HG02798 (cell line): ENCODE measurements at regions not wholly inside any gene's neighbourhood (a gene's known extent, or its start where the extent isn't known, plus 50 kb on each side); places are given as distances from the start of the nearest gene placed in this dataset.
"Not testable (repeated sequence)": the region's sequence is repeated elsewhere in the genome, so short reads cannot be mapped to it uniquely, and the experiment has no call there.

Source experiments
- ATAC-seq: cut with Tn5 transposase; IDR thresholded peaks from one replicate; pipeline ENCODE4 v1.9.1; 2021; ENCODE audit warnings: mild to moderate bottlenecking; ENCODE audit not compliant: unreplicated experiment, poor library complexity

DNA sequence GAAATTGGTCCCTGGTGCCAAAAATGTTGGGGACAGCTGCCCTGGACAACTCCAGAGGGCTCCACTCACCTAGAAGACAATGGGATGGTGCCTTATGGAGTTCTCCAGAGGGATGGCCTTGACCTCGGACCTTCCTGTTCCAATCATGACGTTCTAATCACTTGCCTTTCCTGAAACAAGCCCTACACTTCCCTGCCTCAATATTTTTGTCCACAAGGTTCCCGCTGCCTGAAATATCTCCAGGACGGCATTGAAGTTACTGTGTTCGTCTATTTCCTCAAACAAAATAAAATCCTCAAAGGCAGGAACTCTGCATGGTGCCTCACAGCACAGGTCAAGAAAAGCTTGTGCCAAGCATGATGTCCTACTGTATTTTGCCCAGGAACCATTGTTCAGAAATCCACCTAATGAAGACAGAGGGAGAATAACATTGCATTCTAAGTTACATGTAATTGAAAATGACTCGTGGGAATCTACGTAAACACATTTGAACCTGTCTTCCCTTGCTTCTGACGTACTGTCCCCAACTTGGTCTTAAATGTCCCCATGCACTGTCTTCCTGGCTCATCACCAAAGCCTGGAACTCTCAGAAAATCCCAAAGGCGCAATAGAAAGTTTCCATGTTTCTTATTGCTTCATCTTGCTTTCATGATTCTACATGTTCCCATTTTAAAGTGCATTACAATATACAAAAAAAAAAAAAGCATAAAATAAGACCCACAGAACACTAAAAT lies 342.3 kb upstream of the NRP1 start:
- no peak for ATAC-seq

DNA sequence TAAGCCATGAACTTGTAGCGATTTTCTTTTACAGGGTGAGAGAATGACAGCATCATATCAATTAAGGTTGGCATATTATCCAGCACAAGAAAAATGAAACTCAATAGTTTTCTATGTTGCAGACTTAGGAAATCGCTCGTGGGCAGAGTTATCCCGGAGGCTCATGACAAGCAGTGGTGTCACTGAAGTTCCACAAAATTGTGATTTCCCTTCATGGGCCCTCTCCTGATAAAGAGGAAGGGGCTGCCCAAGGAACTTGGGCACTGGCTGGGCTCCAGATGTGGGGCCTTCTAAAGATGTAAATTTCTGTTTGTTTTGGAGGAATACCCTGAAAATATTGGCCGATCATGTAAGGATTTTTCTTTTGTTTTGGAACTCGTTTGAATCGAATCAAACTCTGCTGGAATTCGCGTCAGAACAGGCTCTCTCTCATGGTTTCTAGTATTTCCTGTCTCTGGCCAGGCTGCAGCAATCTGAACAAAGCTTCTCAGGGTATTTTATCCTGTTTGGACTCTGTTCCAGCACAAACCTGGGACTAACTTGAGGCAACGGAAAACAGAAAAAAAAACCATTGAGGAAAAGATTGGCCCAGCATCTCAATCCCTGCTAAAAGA lies 340.6 kb upstream of the NRP1 start:
- ATAC-seq = no peak

DNA sequence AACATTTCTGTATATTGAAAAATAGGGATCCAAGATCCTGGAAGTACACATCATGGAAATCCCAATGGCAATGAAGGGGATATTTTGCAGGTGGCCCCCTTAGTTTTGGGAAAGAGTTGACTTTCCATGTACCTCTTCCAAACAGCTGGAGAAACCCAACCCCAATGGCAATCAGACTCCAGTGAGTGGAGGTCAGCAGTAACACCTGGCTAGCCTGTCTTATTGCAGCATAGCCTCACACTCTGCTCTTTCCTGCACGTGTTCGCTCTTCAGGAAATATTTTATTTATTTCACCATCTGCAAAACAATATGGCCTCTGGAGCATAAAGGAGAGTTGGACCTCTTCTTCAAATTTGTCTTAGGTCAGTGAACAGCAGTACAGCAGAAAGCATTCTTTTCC lies 340.0 kb upstream of the NRP1 start:
- ATAC-seq = no peak

DNA sequence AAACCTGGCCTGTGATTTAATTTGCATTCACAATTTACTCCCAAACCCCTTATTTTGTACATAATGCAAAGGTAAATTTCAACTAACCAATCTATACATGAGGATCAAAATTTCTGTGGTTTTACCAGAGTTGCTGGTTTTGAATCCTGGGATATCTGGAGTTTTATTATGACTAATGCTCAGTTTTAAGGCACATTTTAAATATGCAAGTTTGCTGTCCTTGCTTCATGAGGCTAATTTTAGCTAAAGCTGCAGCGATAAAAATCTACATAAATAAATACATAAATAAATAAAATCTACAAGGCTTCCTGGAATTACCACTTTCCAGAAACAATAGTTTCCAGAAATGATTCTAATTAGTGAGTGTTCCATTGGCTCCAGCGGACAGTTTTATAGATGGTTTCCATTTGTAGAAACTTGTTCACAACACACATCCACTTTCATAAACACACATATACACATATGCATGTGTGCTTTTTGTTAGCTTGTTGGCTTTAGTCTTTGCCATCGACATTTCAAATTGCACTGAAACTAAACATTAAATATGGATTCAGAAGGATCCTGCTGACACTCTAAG lies 339.5 kb upstream of the NRP1 start:
- ATAC-seq = no peak

DNA sequence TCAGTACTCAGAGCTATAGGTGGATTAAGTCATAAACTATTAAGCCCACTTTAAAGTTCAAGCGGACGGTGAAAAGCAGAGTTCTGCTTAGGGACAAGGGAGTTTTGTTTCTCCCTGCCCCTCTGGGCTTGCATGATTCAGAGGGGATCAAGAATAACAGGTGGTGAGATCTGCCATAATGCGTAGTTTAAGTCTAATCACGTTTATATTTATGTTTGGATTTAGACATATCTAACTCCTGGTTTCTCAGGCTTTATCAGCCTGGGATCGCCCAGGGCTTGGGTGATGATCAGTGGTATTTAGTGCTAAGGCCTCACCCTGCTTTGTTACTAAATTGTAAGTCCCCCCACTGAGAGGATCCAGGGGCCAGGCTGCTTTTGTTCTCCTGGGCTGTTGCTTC lies 335.4 kb upstream of the NRP1 start:
- ATAC-seq = no peak

DNA sequence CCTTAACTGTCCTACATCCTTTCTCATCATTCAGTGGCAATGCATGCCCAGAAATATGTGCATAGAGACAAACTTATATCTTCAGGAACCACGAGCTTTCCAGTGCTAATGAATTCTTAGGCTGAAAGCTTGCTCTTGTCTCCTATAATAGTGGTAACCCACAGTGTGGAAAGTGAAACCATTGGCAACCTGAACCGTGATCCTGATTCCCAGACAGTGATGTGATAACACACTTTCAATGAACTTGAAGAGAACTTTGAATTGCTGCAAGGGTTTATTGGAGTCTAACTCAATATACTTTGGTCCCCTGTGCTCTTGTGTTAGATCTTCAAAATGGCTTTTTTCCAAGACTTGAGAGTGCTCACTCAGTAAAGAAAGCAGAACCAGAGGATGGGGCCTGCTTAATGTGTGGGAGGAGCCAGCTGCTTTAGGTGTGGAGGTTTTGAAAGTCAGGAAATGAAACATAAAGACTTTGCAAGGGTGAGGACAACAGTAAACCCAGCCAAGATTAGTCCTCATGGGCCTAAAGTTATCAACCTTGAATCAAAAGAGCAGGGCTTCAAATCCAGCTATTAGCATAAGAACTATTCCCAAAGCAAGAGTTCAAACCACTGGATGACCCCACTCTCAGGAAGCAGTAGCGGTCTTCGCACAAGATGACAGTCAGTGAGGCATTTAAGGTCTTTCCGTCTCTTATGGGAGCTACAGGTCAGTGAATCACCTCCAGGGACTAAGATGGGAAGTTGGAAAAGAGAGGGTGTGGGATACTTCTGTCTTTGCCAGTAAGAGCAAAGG lies 332.4 kb upstream of the NRP1 start:
- ATAC-seq = no peak

DNA sequence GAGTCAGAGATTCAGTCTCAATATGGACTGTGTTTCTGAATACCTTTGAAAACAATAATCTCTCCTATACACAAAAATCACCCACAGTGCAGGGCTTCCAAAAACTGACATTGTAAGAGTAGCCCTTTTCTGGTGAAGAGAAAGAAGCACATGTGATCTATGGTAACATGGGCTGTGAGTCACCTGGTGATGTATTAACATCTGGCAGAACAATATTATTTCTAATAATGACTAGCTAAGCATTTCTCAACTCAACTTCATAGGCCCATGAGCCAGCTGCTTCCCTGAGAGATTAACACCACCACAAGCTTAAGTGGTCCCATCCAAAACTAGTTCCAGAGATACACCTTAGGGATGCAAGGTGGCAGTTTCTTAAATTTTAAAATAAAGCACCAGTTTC lies 331.0 kb upstream of the NRP1 start:
- no peak for ATAC-seq

DNA sequence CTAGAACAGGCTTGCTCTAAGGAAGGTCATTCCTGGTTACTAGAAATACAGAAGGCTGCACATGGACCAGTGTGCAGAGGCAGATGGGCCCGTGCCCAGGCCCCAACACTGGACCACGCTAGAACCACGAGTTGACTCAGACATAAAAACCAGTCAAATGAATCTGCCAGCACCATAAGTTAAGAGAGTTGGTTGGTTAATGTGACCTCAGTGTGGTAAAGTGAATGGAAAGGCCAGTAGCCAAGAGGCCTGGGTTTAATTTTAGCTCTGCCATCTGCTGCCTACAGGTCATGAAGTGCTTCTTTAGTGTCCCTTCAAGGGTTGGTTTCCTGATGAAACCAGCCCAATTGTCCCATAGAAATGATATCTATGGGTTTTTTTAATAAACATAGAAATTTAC lies 329.6 kb upstream of the NRP1 start:
- ATAC-seq = no peak

DNA sequence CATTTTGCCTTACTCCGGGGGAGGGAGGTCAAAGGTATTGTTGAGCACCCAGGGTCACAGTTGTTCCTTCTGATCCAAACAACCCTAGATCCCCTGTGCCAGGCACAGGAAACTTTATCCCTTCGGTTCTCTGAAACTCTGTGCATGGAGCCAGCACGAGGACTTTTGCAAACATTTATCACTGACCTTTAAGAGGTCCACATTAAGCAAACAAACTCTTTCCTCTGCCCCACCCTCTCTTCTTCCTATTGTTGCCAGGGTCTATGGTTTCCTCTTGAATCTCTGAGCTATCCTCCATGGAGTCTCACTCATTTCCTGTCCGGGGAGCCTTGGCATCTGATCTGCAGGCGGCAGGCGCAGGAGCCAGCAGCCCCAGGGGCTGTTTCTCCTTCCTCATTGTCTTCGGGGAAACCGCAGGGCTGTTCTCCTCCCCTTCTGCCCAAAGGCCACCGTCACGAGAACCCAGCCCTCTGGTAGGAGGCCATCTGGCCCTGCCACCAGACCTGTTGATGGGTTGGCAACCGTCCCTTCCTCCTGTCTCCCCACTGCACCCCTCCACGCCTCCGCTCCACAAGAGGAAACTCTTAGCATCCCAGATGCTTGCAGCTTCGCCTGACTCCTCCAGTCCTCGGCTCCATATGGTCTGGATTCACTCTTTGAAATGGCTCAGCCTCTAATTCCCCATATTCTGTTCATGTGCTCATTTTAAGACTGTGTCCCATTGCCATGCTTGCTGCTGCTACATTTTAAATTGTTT lies 327.3 kb upstream of the NRP1 start:
- no peak for ATAC-seq

DNA sequence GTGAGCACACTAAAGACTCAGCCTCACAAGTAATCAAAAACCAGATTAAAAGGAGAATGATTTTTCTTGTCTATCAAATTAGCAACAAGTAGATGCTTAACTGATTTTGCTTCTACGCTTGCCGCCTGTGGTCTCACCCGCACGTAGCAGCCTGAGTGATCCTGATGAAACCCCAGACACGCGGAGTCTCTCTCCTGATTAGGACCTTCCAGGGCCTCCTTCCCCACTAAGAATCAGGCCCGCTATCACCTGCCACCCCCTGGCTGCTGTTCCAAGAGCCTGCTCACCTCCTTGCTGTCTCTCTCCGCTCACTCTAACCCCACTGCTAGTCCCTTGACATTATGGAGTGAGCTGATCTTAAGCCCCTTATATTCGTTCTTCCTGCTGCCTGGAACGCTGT lies 325.9 kb upstream of the NRP1 start:
- ATAC-seq = no peak

DNA sequence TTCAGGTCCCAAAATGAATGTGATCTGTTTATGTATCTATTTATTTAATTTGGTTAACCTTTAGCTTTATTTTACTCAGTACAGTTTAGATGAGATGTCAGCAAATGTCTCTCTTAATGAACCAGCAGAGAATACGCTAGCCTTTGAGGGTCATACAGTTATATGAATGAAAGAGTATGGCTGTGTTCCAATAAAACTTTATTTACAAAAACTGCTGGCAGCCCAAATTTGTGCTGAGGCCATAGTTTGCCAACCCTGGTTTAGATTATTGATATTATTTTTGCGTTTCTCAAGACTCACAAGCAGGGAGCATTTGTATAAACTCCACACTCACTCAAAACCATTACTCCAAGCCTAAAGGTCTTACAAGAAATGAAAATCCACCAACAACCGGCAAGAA lies 323.4 kb upstream of the NRP1 start:
- ATAC-seq = no peak

DNA sequence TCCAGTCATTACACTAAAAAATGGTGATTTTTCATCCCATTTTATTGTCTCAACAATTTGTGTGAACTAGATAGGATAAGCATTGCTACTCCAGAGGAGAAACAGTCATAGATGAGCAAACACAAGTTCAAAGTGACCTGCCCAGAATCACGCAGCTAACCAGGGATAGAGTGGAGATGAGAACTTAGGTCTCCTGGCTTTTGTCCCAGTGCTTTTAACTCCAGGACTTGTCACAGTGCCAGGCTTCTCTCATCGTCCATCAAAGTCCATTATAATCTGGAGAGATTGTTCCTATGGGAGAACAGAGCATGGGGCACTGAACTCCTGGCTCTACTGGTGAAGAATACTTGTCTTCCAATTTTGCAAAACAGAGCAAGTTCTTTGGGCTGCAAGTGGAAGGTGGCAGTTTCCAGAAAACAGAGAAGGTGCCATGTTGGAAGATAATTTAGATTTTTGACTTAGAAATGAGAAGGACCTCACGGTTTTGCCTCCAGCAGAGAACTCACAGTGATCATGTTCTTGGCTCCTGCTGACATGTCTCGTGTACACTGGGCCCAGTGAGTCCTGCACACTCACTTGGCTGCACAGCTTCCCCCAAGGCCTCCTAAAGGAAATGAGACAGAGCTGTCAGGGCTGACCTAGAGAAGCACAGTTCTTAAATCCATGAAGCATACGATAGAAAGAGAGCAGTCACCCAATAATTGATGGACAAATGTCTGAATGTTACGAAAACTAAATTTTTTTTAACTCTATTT lies 322.9 kb upstream of the NRP1 start:
- no peak for ATAC-seq

DNA sequence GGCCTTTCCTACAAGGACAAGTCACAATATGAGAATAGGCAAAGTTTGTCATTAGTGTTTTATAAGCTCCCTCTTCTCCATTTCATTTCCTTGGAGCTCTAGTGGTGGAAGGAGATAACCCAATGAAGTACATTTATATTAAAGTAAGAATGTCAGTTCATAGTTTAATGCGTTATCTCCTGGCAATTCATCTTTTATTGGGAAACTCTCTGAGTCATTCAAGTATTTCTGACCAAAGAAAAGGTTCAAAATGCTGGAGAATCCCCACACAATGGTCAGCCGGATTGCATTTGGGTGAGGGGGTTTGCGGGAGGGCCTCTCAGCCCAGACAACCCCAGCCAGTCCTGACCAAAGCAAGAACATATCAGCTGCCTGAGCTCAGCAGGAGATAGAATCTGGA lies 321.5 kb upstream of the NRP1 start:
- no peak for ATAC-seq

DNA sequence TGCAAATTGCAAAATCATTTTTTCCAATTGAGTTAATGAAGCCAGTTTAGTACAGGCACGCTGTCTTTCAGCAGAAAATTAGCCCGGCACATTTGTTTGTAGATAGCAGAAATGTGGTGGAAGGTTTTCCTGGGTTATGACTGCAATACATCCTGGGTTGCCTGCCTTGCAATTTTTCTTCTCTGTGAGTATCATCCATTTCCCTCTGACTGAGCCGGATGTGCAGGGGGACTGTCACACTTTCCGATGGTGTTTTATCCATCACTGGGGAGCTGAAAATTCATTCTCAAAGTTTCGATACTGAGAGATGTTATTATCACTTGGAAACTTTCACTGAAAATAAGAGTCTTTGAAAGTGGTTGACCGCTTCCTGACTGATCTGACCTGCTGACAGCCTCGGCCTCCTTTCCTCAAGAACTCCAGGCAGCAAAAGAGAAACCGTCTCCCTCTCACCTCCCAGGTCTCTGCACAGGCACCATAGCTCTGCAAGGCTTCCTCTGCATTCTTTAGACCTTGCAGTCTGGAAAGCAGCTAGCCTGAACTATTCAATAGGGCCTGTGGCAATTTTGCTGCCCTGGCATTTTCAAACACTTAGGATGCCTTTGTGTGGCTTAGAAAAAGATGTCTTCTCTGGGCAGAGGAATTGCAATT lies 320.8 kb upstream of the NRP1 start:
- ATAC-seq = no peak

DNA sequence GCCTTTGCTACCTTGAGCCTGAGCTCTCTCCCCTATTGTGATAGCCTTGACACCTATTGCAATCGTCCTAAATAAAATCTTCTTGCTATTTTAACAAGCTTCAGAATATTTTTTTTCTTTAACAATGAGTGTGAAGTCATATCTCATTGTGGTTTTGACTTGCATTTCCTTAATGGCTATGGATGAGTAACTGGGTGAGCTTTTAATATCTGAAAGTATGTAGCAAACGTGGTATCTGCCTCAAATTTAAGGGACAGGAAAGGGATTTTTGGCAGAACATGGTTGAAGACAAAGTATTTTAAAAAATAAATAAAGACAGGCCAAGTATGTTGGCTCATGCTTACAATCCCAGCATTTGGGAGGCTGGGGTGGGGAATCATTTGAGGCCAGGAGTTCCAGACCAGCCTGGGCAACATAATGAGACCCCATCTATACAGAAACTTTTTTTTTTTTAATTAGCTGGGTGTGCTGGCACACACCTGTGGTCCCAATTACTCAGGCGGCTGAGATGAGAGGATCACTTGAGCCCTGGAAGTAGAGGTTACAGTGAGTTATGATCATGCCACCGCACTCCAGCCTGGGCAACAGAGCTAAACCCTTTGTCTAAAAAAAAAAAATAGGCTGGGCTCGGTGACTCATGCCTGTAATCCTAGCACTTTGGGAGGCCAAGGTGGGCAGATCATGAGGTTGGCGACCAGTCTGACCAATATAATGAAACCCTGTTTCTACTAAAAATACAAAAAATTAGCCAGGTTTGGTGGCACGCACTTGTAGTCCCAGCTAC lies 319.3 kb upstream of the NRP1 start:
- ATAC-seq = no peak

DNA sequence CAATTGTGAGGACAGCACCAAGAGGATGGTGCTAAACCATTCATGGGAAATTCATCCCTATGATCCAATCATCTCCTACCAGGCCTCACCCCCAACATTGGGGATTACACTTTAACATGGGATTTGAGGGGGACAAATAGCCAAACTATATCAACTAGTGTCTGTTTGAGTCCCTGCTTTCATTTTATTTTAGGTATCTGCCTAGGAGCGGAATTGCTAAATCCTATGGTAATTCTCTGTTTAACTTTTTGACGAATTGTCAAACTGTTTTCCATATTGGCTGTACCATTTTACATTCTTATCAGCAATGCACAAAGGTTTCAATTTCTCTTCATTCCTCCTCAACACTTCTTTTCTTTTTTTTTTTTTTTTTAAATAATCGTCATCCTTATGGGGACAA lies 318.4 kb upstream of the NRP1 start:
- no peak for ATAC-seq

DNA sequence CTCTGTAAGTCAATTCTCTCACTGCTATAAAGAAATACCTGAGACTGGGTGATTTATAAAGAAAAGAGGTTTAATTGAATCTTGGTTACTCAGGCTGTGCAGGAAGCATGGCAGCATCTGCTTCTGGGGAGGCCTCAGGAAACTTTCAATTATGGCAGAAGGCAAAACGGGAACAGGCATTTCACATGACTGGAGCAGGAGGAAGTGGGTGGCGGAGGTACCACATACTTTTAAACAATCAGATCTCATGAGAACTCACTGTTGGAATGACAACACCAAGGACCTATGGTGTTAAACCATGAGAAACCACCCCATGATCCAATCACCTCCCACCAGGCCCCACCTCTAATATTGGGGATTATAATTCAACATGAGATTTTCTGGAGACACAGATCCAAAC lies 315.7 kb upstream of the NRP1 start:
- not testable (repeated sequence) for ATAC-seq

DNA sequence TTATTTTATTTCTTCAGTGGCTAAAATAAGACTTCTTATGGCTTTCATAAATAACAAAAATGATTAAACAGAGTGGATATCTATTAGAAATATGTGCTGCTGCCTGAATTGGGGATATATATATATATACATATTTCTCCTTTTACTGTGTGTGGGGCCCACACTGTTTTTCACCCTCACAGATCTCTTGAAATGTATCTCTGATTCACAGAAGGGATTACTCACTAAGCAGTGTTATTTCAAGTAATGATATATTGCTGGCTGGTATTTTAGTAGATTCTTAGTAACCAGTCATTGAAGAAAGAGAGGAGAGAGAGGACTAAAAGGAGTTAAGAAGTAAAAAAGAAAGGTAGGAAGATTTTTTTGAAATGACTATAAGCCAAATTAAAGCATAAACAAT lies 308.6 kb upstream of the NRP1 start:
- ATAC-seq = no peak

DNA sequence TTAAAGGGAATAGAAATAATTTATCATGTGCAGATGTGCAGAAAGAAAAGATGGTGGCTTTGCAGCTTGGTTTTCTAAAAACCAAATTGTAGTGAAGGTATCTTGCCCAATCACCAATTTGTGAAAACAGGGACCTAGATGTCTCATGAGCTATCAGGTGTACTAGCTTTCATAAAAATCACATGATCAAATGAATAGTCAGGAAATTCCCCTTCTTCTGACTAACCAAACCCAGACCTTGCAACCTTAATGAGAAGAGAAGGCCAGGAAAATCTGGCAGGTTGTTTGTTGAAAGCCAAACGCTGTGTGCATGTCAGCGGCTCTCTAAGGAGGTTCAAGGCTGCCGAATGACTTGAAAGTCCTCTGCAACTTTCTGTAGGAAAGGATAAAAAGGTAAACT lies 304.4 kb upstream of the NRP1 start:
- ATAC-seq = no peak
